EH (cell line): ENCODE measurements at regions not wholly inside any gene's neighbourhood (a gene's known extent, or its start where the extent isn't known, plus 50 kb on each side); places are given as distances from the start of the nearest gene placed in this dataset.

ENCODE experiments used
- DNase-seq: peaks from one replicate; pipeline ENCODE4 v3.0.0-alpha.2; 2015; ENCODE audit warnings: low read depth

- no peak for DNase-seq
Observed at GRCh38 chr6:22884456-22884855, 315.1 kb downstream of the HDGFL1 start.

GRCh38 chr6:22886650-22887581, 317.6 kb downstream of the HDGFL1 start:
- peak; percentile 72 for DNase-seq

GRCh38 chr6:22888163-22888752, 318.9 kb downstream of the HDGFL1 start:
- peak; percentile 11 for DNase-seq

- DNase-seq = no peak
Observed at GRCh38 chr6:22891934-22892333, 322.6 kb downstream of the HDGFL1 start.

DNA sequence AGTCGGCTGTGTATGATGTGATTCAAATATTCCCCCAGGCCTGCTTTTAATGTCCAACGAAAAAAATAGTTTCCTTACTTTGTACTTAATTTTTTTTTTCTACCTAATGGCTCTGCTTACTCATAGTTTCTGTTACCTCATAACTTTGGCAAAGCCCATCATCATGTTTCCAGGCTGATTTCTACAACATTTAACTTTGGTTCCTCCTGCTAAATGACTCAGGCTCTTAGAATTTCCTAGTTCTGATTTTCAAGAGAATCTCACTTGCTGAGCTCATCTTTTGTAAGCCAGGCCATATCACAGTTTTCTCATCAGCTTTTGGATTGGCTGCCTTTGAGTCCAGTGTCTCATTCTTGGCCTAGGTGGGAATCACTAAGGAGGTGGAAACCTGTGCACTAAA, 323.1 kb downstream of the HDGFL1 start:
- DNase-seq = peak; percentile 97

DNA sequence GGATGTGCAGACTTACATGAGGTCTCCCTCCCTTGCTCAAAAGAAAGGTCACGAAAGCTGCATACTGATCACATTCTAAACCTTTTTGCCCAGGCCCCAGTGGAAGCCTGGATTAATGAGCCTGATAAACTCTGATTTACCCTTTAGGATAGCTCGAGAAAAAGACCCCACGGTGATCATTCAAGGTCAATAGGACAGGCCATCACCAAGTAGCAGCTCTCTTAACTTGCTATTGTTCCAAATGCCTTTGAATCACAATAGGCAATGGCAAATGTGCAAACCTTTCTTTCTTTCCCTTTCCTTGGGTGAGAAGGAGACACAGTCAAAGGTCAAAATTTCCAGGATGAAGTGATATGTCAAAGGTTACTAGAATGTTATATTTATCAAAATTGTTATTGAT, 327.3 kb downstream of the HDGFL1 start:
- no peak for DNase-seq

- DNase-seq = no peak
Observed at GRCh38 chr6:22899426-22899825, 330.1 kb downstream of the HDGFL1 start.

DNA sequence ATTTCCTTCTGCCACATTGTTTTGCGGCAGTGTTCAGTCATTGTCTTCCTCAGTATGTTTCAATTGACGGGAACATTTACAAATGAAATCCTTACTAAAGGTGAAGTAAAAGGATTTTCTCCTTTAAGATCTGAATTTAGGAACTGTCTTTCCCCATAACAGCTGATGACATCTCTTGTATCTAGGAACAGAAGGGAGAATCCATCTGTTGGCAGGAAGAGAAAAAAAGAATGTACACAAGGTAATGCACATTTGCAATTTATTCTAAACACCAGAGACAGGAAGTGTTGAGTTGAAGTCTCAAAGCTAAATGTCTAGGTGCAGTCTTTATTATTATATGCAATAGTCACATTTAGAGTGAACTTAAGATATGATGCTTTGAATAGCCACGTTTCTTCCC, 334.5 kb downstream of the HDGFL1 start:
- DNase-seq = no peak

DNA sequence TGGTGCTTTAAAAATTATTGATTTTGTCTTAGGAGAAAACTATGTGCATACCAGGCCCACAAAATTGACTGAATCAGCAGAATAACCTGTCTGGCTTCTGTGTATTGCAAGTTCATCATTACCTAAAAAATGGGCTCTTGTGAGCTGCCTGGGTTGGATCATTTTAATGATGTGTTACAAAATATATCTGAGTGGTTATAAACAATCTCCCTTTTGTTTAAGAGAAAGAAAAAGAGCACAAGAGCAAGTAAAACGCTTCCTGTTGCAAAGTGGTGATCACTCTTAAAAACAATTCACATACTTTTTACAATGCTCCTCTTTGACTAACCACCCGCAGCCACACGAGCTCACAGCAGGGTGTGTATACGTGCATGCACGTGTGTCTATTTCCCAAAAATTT, 335.1 kb downstream of the HDGFL1 start:
- DNase-seq = peak; percentile 32

- DNase-seq = peak; percentile 54
Observed at GRCh38 chr6:22906091-22906549, 336.8 kb downstream of the HDGFL1 start.

GRCh38 chr6:22907085-22907484, 337.7 kb downstream of the HDGFL1 start:
- DNase-seq = no peak

DNA sequence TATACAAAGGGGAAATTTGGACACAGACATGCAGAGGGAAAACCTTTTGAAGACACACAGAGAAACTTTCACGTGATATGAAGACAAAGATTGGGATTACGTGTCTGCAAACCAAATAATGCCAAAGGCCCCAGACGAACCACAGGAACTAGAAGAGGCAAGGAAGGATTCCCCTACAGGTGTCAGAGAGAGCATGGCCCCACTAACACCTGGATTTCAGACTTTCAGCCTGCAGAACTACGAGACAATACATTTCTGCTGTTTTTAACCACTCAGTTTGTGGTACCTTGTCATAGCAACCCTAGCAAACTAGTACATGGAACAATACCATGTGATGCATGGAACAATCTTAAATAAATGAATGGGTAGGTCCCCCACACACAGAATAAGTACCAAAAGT, 341.0 kb downstream of the HDGFL1 start:
- no peak for DNase-seq

- peak; percentile 33 for DNase-seq
Observed at GRCh38 chr6:22913612-22914011, 344.2 kb downstream of the HDGFL1 start.

GRCh38 chr6:22917344-22917743, 348.0 kb downstream of the HDGFL1 start:
- peak; percentile 59 for DNase-seq

- no peak for DNase-seq
Observed at GRCh38 chr6:22921828-22922227, 352.5 kb downstream of the HDGFL1 start.

GRCh38 chr6:22925304-22925835, 356.0 kb downstream of the HDGFL1 start:
- no peak for DNase-seq

DNA sequence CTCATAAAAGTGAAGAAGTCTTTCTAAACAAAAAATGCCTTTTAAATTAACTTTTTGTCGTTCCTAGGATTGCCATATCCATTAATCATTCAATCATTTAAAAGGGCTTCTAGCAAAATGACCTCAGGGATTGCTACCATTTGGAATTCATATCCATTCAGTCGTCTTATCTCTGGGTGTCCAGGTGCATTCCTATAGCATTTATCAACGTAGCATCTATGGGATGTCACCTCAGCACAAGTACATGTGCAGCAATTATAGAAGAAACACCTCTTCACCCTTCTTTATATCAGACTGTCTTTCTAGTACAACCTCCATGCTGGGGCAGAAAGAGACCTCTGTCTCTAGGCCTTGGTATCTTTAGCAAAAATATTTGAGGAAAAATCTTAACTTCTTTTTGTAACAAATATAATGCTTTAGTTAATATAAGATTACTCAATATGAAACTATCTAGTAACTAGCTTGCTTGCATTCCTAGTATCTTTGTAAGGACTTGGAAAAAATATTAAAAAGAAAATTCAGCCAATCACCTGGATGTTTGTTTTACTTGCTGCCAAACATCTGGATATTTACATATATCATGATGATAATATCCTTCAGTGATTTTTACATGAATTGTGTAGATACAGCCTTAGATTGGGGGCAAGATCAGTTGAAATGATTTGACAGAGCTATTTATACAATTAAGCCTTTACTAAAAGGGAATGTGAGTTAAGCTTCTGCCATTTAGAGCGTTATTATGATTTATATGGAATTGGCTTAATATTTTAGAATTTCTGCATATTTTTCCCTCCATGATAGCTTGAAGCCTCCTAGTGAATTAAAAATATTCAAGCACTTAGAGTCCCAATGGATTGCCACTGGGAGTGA, 356.8 kb downstream of the HDGFL1 start:
- no peak for DNase-seq

GRCh38 chr6:22926790-22927354, 357.5 kb downstream of the HDGFL1 start:
- no peak for DNase-seq

- no peak for DNase-seq
Observed at GRCh38 chr6:22928775-22929174, 359.4 kb downstream of the HDGFL1 start.

DNA sequence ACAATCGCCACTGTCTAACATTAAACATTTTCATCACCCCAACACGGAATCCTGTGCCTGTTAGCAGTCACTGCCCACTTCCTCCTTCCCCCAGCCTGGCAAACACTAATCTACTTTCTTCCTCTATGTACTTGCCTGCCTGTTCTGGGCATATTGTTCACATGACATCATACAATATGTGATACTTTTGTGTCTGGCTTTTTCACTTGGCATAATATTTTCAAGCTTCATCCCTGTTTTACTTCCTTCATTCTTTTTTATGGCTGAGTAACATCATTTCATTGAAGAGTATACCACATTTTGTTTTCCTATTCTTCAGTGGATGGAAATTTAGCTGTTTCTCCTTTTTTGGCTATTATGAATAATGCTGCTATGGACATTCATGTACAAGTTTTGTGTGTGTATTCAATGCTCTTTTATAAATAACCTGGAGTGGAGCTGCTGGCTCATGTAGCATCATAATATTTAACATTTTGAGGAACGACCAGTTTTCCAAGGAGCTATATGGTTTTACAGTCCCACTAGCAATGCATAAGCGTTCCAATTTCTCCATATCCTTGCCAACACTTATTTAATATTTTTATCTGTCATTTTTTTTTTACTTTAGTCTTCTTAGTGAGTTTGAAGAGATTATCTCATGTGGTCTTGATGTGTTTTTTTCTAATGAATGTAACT, 360.1 kb downstream of the HDGFL1 start:
- DNase-seq = peak; percentile 14
